HPDE6-E6E7 (cell line): ENCODE measurements at regions not wholly inside any gene's neighbourhood (a gene's known extent, or its start where the extent isn't known, plus 50 kb on each side); places are given as distances from the start of the nearest gene placed in this dataset.
"Not testable (repeated sequence)": the region's sequence is repeated elsewhere in the genome, so short reads cannot be mapped to it uniquely, and the experiment has no call there.

Source experiments
- DNase-seq: peaks from one replicate; pipeline ENCODE4 v3.0.0; 2011; ENCODE audit warnings: missing footprints; ENCODE audit errors: extremely low spot score

DNA sequence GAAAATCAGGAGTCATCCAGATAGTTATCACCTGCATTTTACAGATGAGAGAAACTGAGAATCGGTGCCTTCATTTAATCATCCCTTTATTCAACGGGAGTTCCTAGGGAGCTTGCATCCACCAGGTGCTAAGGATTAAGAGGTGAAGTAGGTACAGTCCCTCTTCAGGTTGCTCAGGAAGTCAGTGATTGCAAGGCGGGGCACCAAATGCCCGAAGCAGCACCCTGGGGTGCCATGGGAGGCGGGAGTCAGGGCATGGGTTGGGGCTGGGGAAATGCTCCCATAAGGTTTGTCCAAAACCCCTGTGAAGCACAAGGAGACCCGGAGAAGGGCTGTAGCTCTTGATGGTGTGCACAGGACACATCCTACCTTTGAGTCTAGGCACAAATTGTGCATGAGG lies 98.8 kb upstream of the KLF4 start:
- no peak for DNase-seq

DNA sequence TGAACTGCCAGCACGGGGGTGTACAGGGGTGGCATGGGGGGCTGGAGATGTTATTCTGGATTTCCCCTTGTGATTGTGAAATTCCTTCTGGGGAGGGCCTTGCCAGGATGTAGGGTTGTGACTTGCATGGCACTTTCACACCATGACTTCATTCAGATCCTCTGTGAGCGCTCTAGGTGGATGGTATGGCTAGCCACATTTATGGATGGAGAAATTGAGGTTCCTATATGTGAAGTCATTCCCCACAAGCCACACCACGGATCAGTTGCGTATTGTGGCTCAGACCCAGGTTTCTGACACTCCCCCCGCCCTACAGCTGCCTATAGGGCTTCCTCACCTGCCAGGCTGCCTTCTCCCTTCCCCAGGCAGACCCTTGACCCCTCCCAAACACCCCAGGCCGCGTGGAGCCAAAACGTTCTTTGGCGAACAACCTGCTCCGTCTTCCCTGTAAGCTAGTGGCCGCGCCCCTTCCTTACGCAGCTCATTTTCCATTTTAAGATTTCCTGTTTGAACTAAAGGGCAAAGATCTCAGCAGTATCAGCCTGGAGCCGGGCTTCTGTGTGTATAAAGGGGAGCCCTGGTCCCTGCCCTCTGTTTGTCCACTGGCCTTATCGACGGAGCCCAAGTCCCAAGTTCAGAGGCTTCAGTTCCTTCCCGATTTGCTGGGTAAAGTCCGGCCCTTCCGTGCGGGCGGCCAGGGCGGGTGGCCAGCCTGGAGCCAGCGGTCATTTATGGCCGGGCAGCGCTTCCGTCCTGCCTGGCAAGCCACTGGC lies 97.8 kb upstream of the KLF4 start:
- DNase-seq = no peak

DNA sequence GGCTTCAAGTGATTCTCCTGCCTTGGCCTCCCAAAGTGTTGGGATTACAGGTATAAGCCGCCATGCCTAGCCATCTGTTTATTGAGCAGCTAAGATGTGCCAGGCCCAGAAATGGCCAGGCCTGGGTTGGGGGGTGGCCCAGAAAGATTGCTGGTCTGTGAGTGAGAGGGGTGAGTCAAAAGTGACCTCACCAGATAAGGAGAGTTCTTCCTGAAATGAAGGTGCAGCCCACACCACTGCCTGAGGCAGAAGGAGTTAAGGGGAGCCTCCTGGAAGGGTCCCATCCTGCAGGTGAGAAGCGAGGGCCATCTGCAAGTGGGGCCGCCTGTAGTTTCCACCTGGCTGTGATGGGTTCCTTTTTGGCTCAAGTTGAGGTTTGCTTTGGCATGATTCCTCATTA lies 96.9 kb upstream of the KLF4 start:
- no peak for DNase-seq

DNA sequence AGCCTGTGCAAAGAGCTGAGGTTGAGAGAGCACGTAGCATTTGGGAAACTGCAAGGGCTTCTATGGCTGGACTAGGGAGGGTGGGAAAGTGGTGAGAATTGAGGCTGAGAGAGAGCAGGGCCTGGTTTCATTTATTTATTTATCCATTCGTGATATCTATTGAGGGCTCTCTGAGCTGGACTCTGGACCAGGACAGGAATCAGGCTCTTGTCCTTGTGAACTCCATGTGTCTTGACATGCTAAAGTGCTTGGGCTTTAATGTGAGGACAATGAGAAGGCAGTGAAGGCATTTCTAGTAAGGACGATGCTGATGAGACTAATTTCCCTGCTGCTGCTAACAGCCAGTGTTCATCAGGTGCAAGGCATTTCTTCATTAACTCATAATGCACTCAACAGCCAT lies 95.9 kb upstream of the KLF4 start:
- DNase-seq = no peak

DNA sequence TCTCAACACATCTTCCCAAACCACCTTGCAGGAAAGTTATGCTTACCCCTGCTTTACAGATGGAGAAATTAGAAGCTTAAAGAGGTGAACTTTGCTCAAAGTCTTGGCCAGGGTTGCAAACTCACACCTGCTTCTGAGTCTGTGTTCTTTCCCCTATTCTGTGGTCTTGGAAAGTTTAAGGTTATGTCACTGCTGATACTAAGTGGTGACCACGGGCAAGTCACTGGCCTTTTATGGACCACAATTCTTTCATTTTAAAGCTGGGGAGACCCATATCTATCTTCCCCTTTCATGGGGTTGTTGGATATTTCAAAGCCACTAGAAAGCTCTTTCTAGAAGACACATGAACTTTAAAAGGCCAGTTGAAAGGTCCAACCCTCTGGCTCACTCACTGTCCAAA lies 95.4 kb upstream of the KLF4 start:
- DNase-seq = no peak

DNA sequence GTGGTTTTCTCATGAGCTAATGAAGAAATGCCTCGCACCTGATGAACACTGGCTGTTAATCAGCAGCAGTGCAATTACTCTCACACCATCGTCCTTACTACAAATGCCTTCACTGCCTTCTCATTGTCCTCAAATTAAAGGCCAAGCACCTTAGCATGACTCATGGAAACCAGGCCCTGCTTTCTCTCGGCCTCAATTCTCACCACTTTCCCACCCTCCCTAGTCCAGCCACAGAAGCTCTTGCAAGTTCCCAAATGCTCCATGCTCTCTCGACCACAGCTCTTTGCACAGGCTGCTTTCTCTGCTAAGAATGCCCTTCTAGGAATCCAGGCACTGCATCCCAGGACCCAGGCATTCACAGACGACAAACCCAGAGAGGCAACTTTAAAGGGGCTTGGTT lies 94.6 kb upstream of the KLF4 start:
- DNase-seq = no peak

DNA sequence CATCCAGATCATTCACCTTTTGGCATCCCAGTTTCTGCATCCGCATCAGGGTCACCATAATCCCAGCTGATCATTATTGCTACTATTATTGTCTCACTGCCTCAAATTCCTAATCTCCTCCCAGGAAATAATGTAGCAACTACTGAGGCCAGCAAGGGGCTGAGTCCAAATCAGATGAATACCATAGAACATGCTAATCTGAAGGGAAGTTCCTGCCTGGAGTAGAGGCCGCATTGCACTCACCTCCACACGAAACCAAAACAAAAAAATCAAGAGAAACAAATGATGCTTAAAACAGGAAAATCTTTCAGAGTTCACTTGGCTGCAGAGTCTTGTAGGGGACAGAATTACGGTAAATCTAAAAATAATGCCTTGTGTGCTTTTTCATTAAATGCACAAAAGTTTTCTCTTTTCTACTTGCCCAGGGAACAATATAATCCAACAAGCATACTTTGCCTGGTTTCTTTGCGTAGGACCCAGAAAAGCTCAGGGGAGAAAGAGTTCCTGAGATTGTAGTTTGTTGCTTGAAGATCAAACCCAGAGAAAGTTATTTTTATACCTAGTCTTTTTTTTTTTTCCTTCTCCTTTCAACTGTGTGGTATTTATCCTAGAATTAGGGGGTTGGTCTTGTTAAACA lies 87.7 kb upstream of the KLF4 start:
- DNase-seq = no peak

DNA sequence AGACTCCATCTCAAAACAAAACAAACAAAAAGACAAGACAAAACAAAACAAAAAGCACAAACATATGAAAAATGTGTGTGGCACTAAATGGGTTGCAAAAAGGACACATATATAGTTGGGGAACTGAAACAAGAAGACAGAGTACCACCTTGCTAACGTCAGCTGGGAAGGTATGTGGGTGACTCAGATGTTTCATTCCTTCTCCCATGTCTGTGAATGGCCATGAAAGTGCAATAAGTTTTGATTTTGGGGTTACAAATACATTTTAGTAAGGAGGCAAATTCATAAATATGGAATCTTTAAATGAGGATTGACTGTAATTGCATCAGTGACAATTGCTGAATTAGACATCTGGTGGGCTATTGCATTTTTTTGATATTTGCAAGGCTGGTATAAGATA lies 81.6 kb upstream of the KLF4 start:
- DNase-seq = no peak

DNA sequence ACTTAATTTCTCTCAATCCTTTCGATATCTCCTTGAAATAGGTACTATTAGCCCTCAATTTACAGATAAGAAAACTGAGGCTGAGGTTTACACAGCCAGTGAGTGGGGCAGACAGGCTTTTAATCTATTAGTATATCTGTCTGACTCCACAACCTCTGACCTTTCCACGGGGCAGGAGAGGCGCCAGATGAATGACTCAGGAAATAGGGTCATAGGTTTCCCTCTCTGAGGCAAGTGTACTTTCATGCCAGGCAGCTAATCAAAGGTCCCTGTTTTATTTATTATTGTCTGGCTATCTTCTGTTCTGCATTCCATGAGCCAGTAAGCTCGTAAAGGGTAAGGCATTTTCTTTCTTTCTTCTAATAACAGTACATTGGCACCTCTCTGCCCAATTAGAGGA lies 79.6 kb upstream of the KLF4 start:
- no peak for DNase-seq

DNA sequence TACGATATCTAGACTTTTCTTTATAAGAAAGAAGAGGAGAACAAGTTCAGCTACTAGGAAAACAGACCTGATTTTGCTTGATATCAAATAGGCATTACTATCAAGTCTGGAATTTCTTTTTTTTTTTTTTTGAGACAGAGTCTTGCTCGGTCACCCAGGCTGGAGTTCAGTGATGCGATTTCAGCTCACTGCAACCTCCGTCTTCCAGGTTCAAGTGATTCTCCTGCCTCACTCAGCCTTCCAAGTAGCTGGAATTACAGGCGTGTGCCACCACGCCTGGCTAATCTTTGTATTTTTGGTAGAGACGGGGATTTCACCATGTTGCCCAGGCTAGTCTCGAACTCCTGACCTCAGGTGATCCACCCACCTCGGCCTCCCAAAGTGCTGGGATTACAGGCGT lies 78.8 kb upstream of the KLF4 start:
- DNase-seq = not testable (repeated sequence)

DNA sequence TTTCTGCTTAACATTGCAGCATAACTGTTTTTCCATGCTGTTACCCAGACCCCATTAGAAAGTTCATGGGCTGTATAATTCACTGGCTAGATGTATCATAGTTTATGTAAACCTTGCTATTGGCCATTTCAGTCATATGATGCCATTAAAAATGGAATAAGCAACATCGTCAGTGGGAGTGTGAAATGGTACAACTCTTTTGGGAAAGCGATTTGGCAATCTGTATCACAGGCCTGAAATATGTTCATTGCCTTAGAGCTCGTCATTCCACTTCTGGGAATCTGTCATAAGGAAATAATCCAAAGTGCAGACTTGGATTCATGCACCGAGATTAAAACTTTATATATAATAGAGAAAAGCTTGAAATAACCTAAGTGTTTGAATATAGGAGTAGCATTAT lies 77.9 kb upstream of the KLF4 start:
- DNase-seq = no peak

DNA sequence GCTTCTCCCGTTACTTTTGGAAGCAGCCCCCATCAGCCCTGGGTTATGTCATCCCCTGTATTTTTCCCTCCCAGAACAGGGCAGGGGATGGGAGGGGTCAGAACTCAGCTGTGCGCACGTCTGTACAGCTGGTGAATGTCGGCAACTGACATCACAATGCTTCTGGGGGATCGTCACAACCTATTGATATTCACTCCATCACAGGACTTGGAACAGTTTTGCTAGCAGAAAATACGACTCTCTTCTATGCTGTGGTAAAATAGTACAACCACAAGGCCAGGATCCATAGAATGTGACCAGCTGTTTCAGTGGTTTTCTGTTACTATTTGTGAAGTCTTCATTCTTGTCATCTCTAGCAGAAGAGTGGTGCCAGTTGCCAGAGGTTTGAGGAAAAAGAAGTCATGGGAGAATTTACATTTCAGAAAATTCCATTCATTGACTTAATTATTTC lies 77.1 kb upstream of the KLF4 start:
- no peak for DNase-seq

DNA sequence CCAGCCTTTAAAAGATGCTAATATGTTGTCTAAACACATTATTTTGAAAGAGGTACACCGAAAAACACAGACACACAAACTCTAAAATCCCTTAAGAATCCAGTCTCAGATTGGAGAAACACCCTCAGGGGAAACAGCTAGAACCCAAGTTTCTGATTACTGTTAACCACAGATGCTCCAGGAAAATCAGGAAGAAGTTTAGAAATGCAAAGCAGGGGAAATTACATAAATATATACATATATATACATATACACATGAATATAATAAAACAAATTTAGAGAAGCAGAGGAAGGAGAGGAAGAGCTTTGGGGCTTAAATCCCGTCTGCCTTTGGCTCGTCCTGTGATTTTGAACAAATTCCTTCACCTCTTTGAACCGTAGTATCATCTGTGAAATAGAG lies 73.2 kb upstream of the KLF4 start:
- DNase-seq = no peak

DNA sequence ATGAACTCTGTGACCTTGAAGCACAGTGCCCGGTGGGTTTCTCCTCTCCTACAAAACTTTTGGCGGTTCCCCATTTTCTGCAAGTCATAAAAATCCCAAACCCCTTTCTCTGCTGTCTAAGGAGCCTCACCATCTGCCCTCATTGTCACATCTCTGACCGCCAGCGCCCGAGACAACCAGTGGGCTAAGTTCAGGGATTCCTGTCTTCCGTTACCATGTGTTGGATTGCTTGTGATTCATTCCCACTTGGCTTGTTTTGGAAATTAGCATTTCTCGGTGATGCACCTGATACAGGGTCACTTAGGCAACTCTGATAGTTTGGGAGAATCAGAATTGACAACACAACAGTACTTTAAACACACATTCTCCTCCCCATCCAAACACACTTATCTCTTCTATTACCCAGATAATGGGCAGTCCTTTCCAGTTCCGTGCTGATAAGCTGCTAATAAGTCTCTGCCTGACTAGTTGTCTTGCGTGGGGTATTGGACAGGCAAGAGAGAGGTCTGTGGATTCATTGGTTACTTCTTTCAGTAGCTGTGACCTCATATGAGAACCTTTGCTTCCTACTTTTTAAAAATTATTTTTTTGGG lies 70.0 kb upstream of the KLF4 start:
- DNase-seq = no peak

DNA sequence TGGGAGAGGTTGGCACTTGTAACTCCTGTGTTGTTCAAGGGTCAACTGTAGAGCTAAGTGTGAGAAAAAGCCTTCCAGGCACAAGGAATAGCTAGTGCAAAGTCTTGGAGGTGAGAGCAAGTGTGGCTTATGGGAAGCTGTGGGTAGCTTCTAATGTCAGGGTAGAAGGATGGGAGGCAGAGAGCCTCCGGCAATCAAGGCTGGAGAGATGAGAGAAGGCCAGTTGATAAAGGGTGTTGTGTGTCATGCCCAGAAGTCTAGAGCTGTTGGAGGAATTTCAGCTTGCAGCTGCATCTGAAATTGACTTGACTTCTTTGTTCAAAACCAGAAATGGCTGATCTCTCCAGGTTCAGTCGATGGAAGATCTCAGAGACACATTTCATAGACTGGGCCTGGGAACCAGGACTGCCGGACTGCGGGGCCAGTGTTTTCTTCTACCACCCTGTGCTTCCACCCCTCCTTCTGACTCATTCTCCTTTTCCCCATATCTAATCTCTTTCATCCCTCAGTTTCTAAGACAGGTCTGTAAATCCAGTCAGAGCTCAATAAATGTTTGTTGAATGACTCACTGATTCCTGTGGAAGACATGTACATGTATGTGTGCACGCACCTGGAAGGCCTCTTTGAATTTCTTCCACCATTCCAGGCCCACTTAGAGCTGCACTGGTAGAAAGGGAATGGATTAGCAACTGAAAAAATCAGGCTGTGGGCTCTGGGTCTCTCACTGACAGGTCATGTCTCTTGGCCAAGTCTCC lies 67.8 kb upstream of the KLF4 start:
- peak; percentile 27 for DNase-seq

DNA sequence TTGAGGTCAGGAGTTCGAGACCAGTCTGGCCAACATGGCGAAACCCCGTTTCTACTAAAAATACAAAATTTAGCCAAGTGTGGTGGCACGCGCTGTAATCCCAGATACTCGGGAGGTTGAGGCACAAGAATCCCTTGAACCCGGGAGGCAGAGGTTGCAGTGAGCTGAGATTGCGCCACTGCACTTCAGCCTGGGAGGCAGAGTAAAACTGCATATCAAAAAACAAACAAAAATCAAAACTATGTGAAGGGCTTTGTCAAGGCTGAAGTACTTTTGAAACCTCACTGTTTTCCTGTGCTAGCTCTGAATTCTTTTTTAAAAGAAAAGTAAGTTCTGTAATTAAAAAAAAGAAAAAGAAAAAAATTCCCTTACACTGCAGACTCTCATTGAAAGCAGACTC lies 65.1 kb upstream of the KLF4 start:
- no peak for DNase-seq

DNA sequence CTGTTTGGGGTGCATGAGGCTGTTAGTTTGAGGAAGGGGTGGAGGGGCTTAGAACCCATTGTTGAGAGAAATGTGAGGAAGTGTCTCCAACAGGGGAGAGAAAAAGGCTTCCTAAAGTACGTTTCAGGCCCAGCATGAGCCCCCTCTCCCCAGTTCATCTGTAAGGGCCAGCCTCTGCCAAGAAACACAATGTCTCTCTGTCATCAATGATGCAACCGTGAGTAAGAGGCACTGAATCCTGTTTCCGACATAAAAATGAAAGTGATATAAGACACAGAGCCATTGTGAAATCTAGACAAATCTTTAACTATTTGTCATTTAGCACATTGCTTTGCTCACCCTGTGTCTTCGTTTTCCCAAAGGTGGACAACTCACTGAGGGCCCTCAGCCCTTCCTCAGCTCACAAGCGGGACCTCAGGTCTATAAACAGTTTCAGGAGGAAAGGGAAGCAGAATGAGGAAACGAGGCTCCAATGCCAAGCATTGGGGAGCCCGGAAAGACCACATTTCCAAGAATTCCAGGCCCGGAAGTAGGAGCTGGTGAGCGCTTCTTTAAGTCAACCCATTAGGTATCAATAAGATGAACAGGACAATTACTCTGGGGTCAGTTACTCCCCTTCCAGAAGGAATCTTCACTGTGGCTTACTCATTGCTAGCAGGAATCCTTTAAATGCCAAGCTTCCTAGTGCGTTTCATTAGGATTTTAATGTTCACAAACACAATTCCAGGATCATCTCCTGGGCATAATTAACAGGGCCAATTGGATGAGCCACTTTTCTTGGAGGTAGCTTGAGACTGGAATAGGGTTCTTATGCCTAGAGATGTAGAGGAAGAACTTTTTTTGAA lies 59.0 kb upstream of the KLF4 start:
- DNase-seq = peak; percentile 85

DNA sequence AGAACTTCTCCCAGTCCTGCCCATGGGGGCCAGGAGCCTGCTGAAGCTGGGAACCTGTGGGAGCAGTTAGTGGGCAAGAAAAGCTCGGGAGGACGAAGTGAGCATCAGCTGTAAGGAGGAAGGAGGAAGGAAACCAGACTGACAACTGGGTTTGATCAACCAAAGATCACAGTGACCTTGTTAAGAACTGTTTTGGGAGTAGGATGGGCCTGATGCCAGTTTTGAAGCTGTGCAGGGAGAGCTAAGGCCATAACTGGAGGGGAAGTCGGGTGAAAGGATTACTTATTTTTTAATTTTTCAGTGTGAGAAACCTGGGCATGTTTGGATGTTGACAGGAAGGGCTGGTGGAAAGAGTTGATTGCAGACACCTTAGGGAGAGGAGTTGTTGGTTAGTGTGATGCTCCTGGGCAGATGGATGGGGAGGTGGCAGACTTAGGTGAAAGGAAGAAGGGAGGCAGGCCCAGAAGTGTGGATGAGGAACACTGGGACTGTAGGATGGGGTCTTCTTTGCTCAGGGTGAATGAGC lies 58.3 kb upstream of the KLF4 start:
- DNase-seq = no peak

DNA sequence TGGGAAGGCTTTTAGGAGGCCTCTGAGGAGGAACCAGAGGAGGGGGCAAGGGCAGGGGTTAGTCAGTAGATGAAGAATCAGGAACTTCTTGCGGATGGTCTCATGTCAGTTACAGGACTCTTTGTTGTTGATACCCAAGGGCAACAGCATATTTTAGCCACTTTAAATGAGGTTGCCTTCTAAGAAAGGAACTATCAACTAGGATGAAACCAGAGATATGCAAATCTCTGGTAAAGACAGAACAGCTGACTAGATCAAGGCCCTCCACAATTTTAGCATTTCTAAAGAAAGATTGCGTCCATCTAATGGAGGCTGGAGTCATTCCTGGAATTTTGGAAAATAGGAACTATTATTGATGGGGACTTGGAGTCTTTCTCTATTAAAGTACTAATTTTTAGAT lies 57.7 kb upstream of the KLF4 start:
- DNase-seq = no peak

DNA sequence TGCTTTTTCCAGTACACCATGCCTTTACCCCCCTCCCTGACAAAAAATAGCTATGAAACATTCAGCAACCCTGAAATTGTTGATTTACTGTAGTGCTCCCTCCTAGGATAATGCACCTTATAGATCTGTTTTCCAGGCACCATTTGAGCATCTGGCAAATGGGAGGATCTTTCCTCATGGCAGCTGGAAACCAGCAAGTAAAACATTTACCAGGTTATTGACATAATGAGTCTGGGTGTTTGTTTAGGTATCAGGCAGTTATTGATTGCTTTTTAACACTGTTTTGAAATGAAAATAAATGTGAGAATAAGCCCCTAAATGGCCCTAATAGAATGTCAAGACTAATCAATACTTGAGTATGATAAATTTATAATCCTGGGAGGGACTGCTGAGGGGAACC lies 57.3 kb upstream of the KLF4 start:
- DNase-seq = no peak

DNA sequence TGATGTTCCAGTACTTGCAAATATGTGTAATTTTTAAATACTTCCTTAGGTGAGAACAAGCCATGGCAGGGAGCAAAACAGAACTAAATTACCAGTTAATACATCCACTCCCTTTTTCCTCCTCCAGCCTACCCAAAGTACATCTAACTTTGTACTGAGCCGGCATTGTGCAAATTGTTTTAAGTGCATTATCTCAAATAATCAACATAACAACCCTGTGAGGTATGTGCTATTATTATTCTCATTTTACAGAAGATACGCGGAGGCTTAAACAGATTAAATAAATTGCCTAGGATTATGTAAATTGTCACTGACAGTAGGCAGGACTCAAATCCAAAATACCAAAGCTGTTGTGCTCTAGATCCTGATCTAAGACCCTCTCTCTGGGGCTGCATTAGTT lies 55.5 kb upstream of the KLF4 start:
- no peak for DNase-seq
